Liver (tissue), 8 donors: ENCODE measurements at regions not wholly inside any gene's neighbourhood (a gene's known extent, or its start where the extent isn't known, plus 50 kb on each side); places are given as distances from the start of the nearest gene placed in this dataset.

Experiments used
- DNase-seq: peaks from one replicate; pipeline ENCODE4 v3.0.0-alpha.2; 2017; ENCODE audit warnings: low spot score
- H3K27ac ChIP-seq, 2 donors: one replicate each; pipeline ENCODE4 v1.7.0; 2013; ENCODE audit warnings: inconsistent platforms in 2 of 2, low read length in 2 of 2, control low read depth in 1 of 2, low read depth in 1 of 2, mild to moderate bottlenecking in 1 of 2
- H3K27me3 ChIP-seq, 4 donors: one replicate each; pipeline versions ENCODE4 v1.6.1 to v1.7.0; 2013; ENCODE audit warnings: low read length in 3 of 4, inconsistent platforms in 1 of 4, mild to moderate bottlenecking in 1 of 4, moderate library complexity in 1 of 4; ENCODE audit not compliant: control insufficient read depth in 4 of 4, insufficient read depth in 4 of 4
- H3K36me3 ChIP-seq, 4 donors: one replicate each; pipeline versions ENCODE4 v1.6.1 to v1.7.0; 2013; ENCODE audit warnings: low read length in 3 of 4, mild to moderate bottlenecking in 3 of 4, low read depth in 1 of 4, moderate library complexity in 1 of 4; ENCODE audit not compliant: control insufficient read depth in 4 of 4, insufficient read depth in 3 of 4
- H3K4me1 ChIP-seq, 4 donors: one replicate each; pipeline versions ENCODE4 v1.6.1 to v1.7.0; 2013; ENCODE audit warnings: low read length in 3 of 4, mild to moderate bottlenecking in 3 of 4, moderate library complexity in 1 of 4; ENCODE audit not compliant: control insufficient read depth in 4 of 4, insufficient read depth in 4 of 4
- H3K4me3 ChIP-seq, 3 donors: one replicate each; pipeline versions ENCODE4 v1.6.1 to v1.7.0; 2013; ENCODE audit warnings: low read length in 3 of 3, control low read depth in 1 of 3, low read depth in 1 of 3, mild to moderate bottlenecking in 1 of 3
- H3K9ac ChIP-seq, 2 donors: one replicate each; pipeline ENCODE4 v1.7.0; 2013; ENCODE audit warnings: low read length in 2 of 2, mild to moderate bottlenecking in 2 of 2, moderate library complexity in 2 of 2, control low read depth in 1 of 2, low read depth in 1 of 2
- H3K9me3 ChIP-seq, 4 donors: one replicate each; pipeline versions ENCODE4 v1.6.1 to v1.7.0; 2013; ENCODE audit warnings: low read length in 3 of 4; ENCODE audit not compliant: control insufficient read depth in 4 of 4
- EGR1 ChIP-seq, 2 donors: IDR thresholded peaks; 2 replicates each; pipeline ENCODE4 v1.6.1; 2016 to 2018; ENCODE audit warnings: antibody characterized with exemption in 2 of 2, low read depth in 2 of 2
- FOXA1 ChIP-seq: IDR thresholded peaks from 2 replicates; pipeline ENCODE4 v1.6.1; 2016; ENCODE audit warnings: antibody characterized with exemption
- FOXA2 ChIP-seq: IDR thresholded peaks from 2 replicates; pipeline ENCODE4 v1.6.1; 2016; ENCODE audit warnings: antibody characterized with exemption
- GABPA ChIP-seq, 2 donors: IDR thresholded peaks in 1 of 2; conservative IDR thresholded peaks in 1 of 2; 2 replicates each; pipeline ENCODE4 v1.6.1; 2016; ENCODE audit warnings: antibody characterized with exemption in 2 of 2, mild to moderate bottlenecking in 1 of 2, moderate library complexity in 1 of 2
- HNF4A ChIP-seq, 2 donors: conservative IDR thresholded peaks; 2 replicates each; pipeline ENCODE4 v1.6.1; 2016; ENCODE audit warnings: antibody characterized with exemption in 2 of 2, mild to moderate bottlenecking in 2 of 2
- HNF4G ChIP-seq: IDR thresholded peaks from 2 replicates; pipeline ENCODE4 v1.6.1; 2016; ENCODE audit warnings: antibody characterized with exemption
- NR2F2 ChIP-seq: IDR thresholded peaks from 2 replicates; pipeline ENCODE4 v1.6.1; 2016; ENCODE audit warnings: antibody characterized with exemption
- RAD21 ChIP-seq, 2 donors: IDR thresholded peaks; 2 replicates each; pipeline ENCODE4 v1.6.1; 2016; ENCODE audit warnings: antibody characterized with exemption in 2 of 2, mild to moderate bottlenecking in 2 of 2
- RXRA ChIP-seq, 2 donors: IDR thresholded peaks; 2 replicates each; pipeline ENCODE4 v1.6.1; 2017 to 2018; ENCODE audit warnings: antibody characterized with exemption in 2 of 2, mild to moderate bottlenecking in 1 of 2
- SP1 ChIP-seq: IDR thresholded peaks from 2 replicates; pipeline ENCODE4 v1.6.1; 2018; ENCODE audit warnings: antibody characterized with exemption, mild to moderate bottlenecking
- YY1 ChIP-seq: IDR thresholded peaks from 2 replicates; pipeline ENCODE4 v1.6.1; 2016; ENCODE audit warnings: antibody characterized with exemption, mild to moderate bottlenecking
- WGBS: extraction: QIAGEN DNeasy Blood & Tissue Kit; methylation state at CpG from one replicate; pipeline ENCODE4 v1.1.7; 2013; 5-methylcytosine and 5-hydroxymethylcytosine counted together
- TF ChIP-seq, protein P1 (sequence below): fragments of 150-350 bp; IDR thresholded peaks from 2 replicates; pipeline ENCODE4 v1.5.1; 2017; ENCODE audit warnings: improper control_type of control experiment, low read depth, low read length; ENCODE audit not compliant: missing input control
- TF ChIP-seq, protein P2 (sequence below): IDR thresholded peaks from 2 replicates; pipeline ENCODE4 v1.6.1; 2016; ENCODE audit warnings: antibody characterized with exemption
- TF ChIP-seq, protein P3 (sequence below): IDR thresholded peaks from 2 replicates; pipeline ENCODE4 v1.6.1; 2016; ENCODE audit warnings: antibody characterized with exemption, mild to moderate bottlenecking
- TF ChIP-seq, protein P4 (sequence below): IDR thresholded peaks from 2 replicates; pipeline ENCODE4 v1.6.1; 2016; ENCODE audit warnings: antibody characterized with exemption
- TF ChIP-seq, protein P5 (sequence below): IDR thresholded peaks from 2 replicates; pipeline ENCODE4 v1.6.1; 2016; ENCODE audit warnings: antibody characterized with exemption
- donor health status: healthy.
- donor health status: healthy.
- donor health status: healthy.
- donor health status: healthy.
- donor health status: healthy.

DNA sequence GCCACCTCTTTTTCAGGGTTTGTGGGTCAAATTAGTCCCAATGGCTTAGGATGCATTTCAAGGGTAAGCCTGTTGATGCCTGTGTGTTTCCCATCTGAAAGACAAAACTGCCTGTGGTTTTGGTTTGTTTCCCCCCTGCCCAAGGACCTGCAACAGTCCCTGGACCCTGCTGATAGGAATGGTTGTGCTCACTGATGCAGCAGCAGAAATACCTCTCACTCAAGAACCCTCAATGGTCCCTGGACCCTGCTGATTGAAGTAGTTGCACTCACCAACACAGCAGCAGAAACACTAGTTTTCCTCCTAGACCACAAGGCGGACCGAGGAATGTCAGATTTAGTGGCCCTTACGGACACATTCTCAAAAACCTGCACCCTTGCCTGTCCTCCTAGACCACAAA, 386.9 kb downstream of the NUP35 start:
- no peaks in the 10 kb centered on the region for H3K36me3 ChIP-seq
- no peak for DNase-seq
- no peak overlapping the region for H3K9ac ChIP-seq
- no peak overlapping the region for H3K4me3 ChIP-seq
- no peaks in the 10 kb centered on the region for H3K27me3 ChIP-seq
- no peaks in the 10 kb centered on the region for H3K4me1 ChIP-seq
- TF ChIP-seq HNF4A (conservative IDR thresholded peaks at IDR 0.05) (no peak), FOXA1 (no peak), RXRA (IDR thresholded peaks at IDR 0.05) (no peak), SP1 (no peak), NR2F2 (no peak), EGR1 (IDR thresholded peaks at IDR 0.05; ENCODE audit: low read depth in 2 of 2) (no peak), FOXA2 (no peak), RAD21 (IDR thresholded peaks at IDR 0.05) (no peak)
- TF ChIP-seq, protein P1, sequence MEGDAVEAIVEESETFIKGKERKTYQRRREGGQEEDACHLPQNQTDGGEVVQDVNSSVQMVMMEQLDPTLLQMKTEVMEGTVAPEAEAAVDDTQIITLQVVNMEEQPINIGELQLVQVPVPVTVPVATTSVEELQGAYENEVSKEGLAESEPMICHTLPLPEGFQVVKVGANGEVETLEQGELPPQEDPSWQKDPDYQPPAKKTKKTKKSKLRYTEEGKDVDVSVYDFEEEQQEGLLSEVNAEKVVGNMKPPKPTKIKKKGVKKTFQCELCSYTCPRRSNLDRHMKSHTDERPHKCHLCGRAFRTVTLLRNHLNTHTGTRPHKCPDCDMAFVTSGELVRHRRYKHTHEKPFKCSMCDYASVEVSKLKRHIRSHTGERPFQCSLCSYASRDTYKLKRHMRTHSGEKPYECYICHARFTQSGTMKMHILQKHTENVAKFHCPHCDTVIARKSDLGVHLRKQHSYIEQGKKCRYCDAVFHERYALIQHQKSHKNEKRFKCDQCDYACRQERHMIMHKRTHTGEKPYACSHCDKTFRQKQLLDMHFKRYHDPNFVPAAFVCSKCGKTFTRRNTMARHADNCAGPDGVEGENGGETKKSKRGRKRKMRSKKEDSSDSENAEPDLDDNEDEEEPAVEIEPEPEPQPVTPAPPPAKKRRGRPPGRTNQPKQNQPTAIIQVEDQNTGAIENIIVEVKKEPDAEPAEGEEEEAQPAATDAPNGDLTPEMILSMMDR, result no peak
- TF ChIP-seq, protein P2, sequence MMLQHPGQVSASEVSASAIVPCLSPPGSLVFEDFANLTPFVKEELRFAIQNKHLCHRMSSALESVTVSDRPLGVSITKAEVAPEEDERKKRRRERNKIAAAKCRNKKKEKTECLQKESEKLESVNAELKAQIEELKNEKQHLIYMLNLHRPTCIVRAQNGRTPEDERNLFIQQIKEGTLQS, result no peak
- TF ChIP-seq, protein P3, sequence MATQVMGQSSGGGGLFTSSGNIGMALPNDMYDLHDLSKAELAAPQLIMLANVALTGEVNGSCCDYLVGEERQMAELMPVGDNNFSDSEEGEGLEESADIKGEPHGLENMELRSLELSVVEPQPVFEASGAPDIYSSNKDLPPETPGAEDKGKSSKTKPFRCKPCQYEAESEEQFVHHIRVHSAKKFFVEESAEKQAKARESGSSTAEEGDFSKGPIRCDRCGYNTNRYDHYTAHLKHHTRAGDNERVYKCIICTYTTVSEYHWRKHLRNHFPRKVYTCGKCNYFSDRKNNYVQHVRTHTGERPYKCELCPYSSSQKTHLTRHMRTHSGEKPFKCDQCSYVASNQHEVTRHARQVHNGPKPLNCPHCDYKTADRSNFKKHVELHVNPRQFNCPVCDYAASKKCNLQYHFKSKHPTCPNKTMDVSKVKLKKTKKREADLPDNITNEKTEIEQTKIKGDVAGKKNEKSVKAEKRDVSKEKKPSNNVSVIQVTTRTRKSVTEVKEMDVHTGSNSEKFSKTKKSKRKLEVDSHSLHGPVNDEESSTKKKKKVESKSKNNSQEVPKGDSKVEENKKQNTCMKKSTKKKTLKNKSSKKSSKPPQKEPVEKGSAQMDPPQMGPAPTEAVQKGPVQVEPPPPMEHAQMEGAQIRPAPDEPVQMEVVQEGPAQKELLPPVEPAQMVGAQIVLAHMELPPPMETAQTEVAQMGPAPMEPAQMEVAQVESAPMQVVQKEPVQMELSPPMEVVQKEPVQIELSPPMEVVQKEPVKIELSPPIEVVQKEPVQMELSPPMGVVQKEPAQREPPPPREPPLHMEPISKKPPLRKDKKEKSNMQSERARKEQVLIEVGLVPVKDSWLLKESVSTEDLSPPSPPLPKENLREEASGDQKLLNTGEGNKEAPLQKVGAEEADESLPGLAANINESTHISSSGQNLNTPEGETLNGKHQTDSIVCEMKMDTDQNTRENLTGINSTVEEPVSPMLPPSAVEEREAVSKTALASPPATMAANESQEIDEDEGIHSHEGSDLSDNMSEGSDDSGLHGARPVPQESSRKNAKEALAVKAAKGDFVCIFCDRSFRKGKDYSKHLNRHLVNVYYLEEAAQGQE, result no peak
- TF ChIP-seq, protein P4, sequence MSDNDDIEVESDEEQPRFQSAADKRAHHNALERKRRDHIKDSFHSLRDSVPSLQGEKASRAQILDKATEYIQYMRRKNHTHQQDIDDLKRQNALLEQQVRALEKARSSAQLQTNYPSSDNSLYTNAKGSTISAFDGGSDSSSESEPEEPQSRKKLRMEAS, result no peak
- H3K27ac ChIP-seq, result no peak overlapping the region
- WGBS, result 72% methylated on average over 3 of the region's 3 CpGs
- peaks cover 0 to 2% (median 0%) of the 10 kb centered on the region in 4 donors for H3K9me3 ChIP-seq

DNA sequence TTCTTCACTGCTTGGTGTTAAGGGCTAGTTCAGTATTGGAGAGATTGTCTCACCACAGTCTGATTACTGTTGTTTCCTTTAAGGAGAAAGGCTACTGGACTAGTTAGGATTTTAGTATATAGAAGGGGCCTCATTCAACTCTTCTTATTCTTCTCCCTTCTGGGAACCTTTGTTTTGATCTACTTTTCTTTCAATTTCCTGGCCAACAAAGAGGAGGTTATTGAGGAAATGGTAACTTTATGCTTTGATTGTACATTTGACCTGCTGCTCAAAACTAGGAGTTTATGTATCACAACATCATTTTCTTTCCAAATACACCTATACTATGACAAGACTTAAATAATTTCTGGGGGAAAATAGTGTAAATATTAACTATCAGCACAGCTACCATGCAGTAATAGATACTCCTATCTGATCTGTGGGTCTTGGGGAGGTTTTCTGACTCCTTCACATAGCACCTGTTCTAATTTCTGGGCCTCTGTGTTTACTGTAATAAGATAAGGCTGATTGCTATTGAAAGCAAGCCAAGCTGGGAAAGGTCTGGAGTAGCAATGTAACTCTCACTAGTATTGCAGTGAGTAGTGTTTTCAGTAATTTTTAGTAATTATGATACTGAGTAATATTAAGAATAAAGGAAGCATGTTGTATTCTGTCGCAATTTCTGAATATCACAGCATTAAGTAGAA, 395.3 kb downstream of the NUP35 start:
- Histone ChIP-seq H3K4me3 (no peak overlapping the region), H3K9me3 (no peaks in the 10 kb centered on the region), H3K27me3 (no peaks in the 10 kb centered on the region), H3K9ac (no peak overlapping the region), H3K4me1 (no peaks in the 10 kb centered on the region), H3K36me3 (no peaks in the 10 kb centered on the region), H3K27ac (no peak overlapping the region)
- TF ChIP-seq FOXA2 (no peak), NR2F2 (no peak), HNF4G (no peak), EGR1 (IDR thresholded peaks at IDR 0.05; ENCODE audit: low read depth in 2 of 2) (no peak), RXRA (IDR thresholded peaks at IDR 0.05) (no peak), GABPA (IDR thresholded peaks at IDR 0.05 in 1 of 2, conservative IDR thresholded peaks at IDR 0.05 in 1 of 2) (no peak), YY1 (no peak), RAD21 (IDR thresholded peaks at IDR 0.05) (no peak)
- TF ChIP-seq, protein P2, result no peak
- TF ChIP-seq, protein P3, result no peak
- TF ChIP-seq, protein P5, sequence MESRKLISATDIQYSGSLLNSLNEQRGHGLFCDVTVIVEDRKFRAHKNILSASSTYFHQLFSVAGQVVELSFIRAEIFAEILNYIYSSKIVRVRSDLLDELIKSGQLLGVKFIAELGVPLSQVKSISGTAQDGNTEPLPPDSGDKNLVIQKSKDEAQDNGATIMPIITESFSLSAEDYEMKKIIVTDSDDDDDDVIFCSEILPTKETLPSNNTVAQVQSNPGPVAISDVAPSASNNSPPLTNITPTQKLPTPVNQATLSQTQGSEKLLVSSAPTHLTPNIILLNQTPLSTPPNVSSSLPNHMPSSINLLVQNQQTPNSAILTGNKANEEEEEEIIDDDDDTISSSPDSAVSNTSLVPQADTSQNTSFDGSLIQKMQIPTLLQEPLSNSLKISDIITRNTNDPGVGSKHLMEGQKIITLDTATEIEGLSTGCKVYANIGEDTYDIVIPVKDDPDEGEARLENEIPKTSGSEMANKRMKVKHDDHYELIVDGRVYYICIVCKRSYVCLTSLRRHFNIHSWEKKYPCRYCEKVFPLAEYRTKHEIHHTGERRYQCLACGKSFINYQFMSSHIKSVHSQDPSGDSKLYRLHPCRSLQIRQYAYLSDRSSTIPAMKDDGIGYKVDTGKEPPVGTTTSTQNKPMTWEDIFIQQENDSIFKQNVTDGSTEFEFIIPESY, result no peak
- TF ChIP-seq, protein P4, result no peak
- no peak for DNase-seq
- WGBS, result 85% methylated on average over 1 of the region's 1 CpG
